Activated naive CD4-positive, alpha-beta T cell treated with anti-CD3 and anti-CD28 coated beads, Interleukin-2, amount 50 U/mL, for 24 hours (primary cell): ENCODE measurements at regions not wholly inside any gene's neighbourhood (a gene's known extent, or its start where the extent isn't known, plus 50 kb on each side); places are given as distances from the start of the nearest gene placed in this dataset.
A peak's percentile ranks its signal among the peaks of the same experiment; 100 is the strongest.

ENCODE experiments used
- H3K27ac Mint-ChIP-seq: one replicate; pipeline ENCODE4 v1.8.0; 2021; ENCODE audit warnings: mild to moderate bottlenecking, mixed read lengths
- H3K27me3 Mint-ChIP-seq: one replicate; pipeline ENCODE4 v1.8.0; 2021; ENCODE audit warnings: mixed read lengths
- H3K36me3 Mint-ChIP-seq: one replicate; pipeline ENCODE4 v1.8.0; 2021; ENCODE audit warnings: mixed read lengths
- H3K4me1 Mint-ChIP-seq: one replicate; pipeline ENCODE4 v1.8.0; 2021; ENCODE audit warnings: mixed read lengths
- H3K4me3 Mint-ChIP-seq: one replicate; pipeline ENCODE4 v1.8.0; 2021; ENCODE audit warnings: mild to moderate bottlenecking, mixed read lengths
- H3K9me3 Mint-ChIP-seq: one replicate; pipeline ENCODE4 v1.8.0; 2021; ENCODE audit warnings: mixed read lengths

GRCh38 chr21:43317959-43318358, 109.0 kb downstream of the SIK1 start:
- Mint-ChIP-seq H3K4me3 (no peak overlapping the region), H3K27ac (no peak overlapping the region), H3K9me3 (no peaks in the 10 kb centered on the region), H3K36me3 (no peaks in the 10 kb centered on the region), H3K4me1 (no peaks in the 10 kb centered on the region), H3K27me3 (peaks cover 4% of the 10 kb centered on the region)

- H3K9me3 Mint-ChIP-seq: no peaks in the 10 kb centered on the region
- peak overlapping the region; percentile 62 for H3K27ac Mint-ChIP-seq
- no peaks in the 10 kb centered on the region for H3K4me1 Mint-ChIP-seq
- H3K27me3 Mint-ChIP-seq: peaks cover 4% of the 10 kb centered on the region
- no peak overlapping the region for H3K4me3 Mint-ChIP-seq
- no peaks in the 10 kb centered on the region for H3K36me3 Mint-ChIP-seq
Measured at GRCh38 chr21:43317254-43317748, 109.6 kb downstream of the SIK1 start.

GRCh38 chr21:43316156-43316845, 110.6 kb downstream of the SIK1 start:
- no peak overlapping the region for H3K27ac Mint-ChIP-seq
- no peak overlapping the region for H3K4me3 Mint-ChIP-seq
- no peaks in the 10 kb centered on the region for H3K9me3 Mint-ChIP-seq
- no peaks in the 10 kb centered on the region for H3K36me3 Mint-ChIP-seq
- peaks cover 4% of the 10 kb centered on the region for H3K27me3 Mint-ChIP-seq
- no peaks in the 10 kb centered on the region for H3K4me1 Mint-ChIP-seq

- Mint-ChIP-seq H3K4me1 (no peaks in the 10 kb centered on the region), H3K36me3 (no peaks in the 10 kb centered on the region), H3K27me3 (peaks cover 4% of the 10 kb centered on the region), H3K4me3 (no peak overlapping the region), H3K9me3 (no peaks in the 10 kb centered on the region), H3K27ac (no peak overlapping the region)
Measured at GRCh38 chr21:43315244-43316137, 111.4 kb downstream of the SIK1 start.

- no peaks in the 10 kb centered on the region for H3K9me3 Mint-ChIP-seq
- no peak overlapping the region for H3K27ac Mint-ChIP-seq
- H3K36me3 Mint-ChIP-seq: no peaks in the 10 kb centered on the region
- H3K4me3 Mint-ChIP-seq: no peak overlapping the region
- no peaks in the 10 kb centered on the region for H3K4me1 Mint-ChIP-seq
- peaks cover 4% of the 10 kb centered on the region for H3K27me3 Mint-ChIP-seq
Measured at GRCh38 chr21:43313939-43314405, 113.0 kb downstream of the SIK1 start.

- H3K9me3 Mint-ChIP-seq: no peaks in the 10 kb centered on the region
- H3K4me1 Mint-ChIP-seq: no peaks in the 10 kb centered on the region
- H3K27ac Mint-ChIP-seq: no peak overlapping the region
- H3K27me3 Mint-ChIP-seq: peaks cover 4% of the 10 kb centered on the region
- no peaks in the 10 kb centered on the region for H3K36me3 Mint-ChIP-seq
- no peak overlapping the region for H3K4me3 Mint-ChIP-seq
Measured at GRCh38 chr21:43313221-43313938, 113.6 kb downstream of the SIK1 start.

GRCh38 chr21:43312751-43313169, 114.2 kb downstream of the SIK1 start:
- no peak overlapping the region for H3K27ac Mint-ChIP-seq
- H3K27me3 Mint-ChIP-seq: peaks cover 4% of the 10 kb centered on the region
- no peaks in the 10 kb centered on the region for H3K36me3 Mint-ChIP-seq
- H3K4me1 Mint-ChIP-seq: no peaks in the 10 kb centered on the region
- H3K9me3 Mint-ChIP-seq: no peaks in the 10 kb centered on the region
- H3K4me3 Mint-ChIP-seq: no peak overlapping the region

- Mint-ChIP-seq H3K4me3 (no peak overlapping the region), H3K9me3 (no peaks in the 10 kb centered on the region), H3K4me1 (no peaks in the 10 kb centered on the region), H3K27me3 (peaks cover 4% of the 10 kb centered on the region), H3K27ac (no peak overlapping the region), H3K36me3 (no peaks in the 10 kb centered on the region)
Measured at GRCh38 chr21:43312011-43312410, 114.9 kb downstream of the SIK1 start.

- no peaks in the 10 kb centered on the region for H3K36me3 Mint-ChIP-seq
- H3K4me3 Mint-ChIP-seq: no peak overlapping the region
- H3K27me3 Mint-ChIP-seq: peaks cover 4% of the 10 kb centered on the region
- no peak overlapping the region for H3K27ac Mint-ChIP-seq
- H3K4me1 Mint-ChIP-seq: no peaks in the 10 kb centered on the region
- no peaks in the 10 kb centered on the region for H3K9me3 Mint-ChIP-seq
Measured at GRCh38 chr21:43311301-43311817, 115.6 kb downstream of the SIK1 start.

- Mint-ChIP-seq H3K4me1 (no peaks in the 10 kb centered on the region), H3K27ac (no peak overlapping the region), H3K9me3 (no peaks in the 10 kb centered on the region), H3K36me3 (no peaks in the 10 kb centered on the region), H3K4me3 (no peak overlapping the region), H3K27me3 (no peaks in the 10 kb centered on the region)
Measured at GRCh38 chr21:43308815-43309283, 118.1 kb downstream of the SIK1 start.

- Mint-ChIP-seq H3K36me3 (no peaks in the 10 kb centered on the region), H3K27ac (no peak overlapping the region), H3K4me1 (no peaks in the 10 kb centered on the region), H3K4me3 (no peak overlapping the region), H3K9me3 (no peaks in the 10 kb centered on the region), H3K27me3 (no peaks in the 10 kb centered on the region)
Measured at GRCh38 chr21:43308101-43308814, 118.7 kb downstream of the SIK1 start.

GRCh38 chr21:43307677-43308070, 119.3 kb downstream of the SIK1 start:
- Mint-ChIP-seq H3K36me3 (no peaks in the 10 kb centered on the region), H3K27me3 (no peaks in the 10 kb centered on the region), H3K27ac (no peak overlapping the region), H3K4me3 (no peak overlapping the region), H3K4me1 (no peaks in the 10 kb centered on the region), H3K9me3 (no peaks in the 10 kb centered on the region)

GRCh38 chr21:43306911-43307676, 119.8 kb downstream of the SIK1 start:
- H3K27me3 Mint-ChIP-seq: no peaks in the 10 kb centered on the region
- no peak overlapping the region for H3K4me3 Mint-ChIP-seq
- peak overlapping the region; percentile 55 for H3K27ac Mint-ChIP-seq
- no peaks in the 10 kb centered on the region for H3K9me3 Mint-ChIP-seq
- H3K4me1 Mint-ChIP-seq: no peaks in the 10 kb centered on the region
- H3K36me3 Mint-ChIP-seq: no peaks in the 10 kb centered on the region

- Mint-ChIP-seq H3K9me3 (no peaks in the 10 kb centered on the region), H3K4me1 (no peaks in the 10 kb centered on the region), H3K36me3 (no peaks in the 10 kb centered on the region), H3K27me3 (no peaks in the 10 kb centered on the region), H3K4me3 (no peak overlapping the region), H3K27ac (no peak overlapping the region)
Measured at GRCh38 chr21:43306391-43306790, 120.5 kb downstream of the SIK1 start.
